CD4-positive, alpha-beta T cell treated with Interleukin-12 subunit alpha and Interleukin-12 subunit beta, for 1 hour (primary cell): ENCODE measurements at regions not wholly inside any gene's neighbourhood (a gene's known extent, or its start where the extent isn't known, plus 50 kb on each side); places are given as distances from the start of the nearest gene placed in this dataset.

Experiments
- DNase-seq: peaks from one replicate; pipeline ENCODE4 v3.0.0-alpha.2; 2020

- DNase-seq, result no peak
Observed at GRCh38 chr20:51216850-51217249, 193.9 kb upstream of the KCNG1 start.

DNA sequence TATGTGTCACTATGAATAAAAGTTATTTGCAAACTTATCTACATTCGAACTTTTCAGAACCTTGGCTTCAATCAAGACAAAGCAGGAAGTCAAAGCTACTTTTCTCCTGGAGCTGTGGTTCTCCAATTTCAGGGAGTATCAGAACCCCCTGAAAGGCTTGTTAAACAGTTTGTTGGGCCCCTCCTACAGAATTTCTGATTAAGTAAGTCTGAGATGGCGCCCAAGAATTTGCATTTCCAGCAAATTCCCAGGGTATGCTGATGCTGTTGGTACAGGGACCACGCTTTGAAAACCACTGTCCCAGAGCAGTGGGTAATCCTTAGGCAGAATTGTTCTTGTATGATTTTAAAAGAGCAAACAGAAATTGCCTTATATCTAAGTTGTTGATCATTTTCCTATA lies 189.9 kb upstream of the KCNG1 start:
- no peak for DNase-seq

- DNase-seq, result no peak
Observed at GRCh38 chr20:51211191-51211590, 188.3 kb upstream of the KCNG1 start.

- DNase-seq, result no peak
Observed at GRCh38 chr20:51210084-51210483, 187.2 kb upstream of the KCNG1 start.

GRCh38 chr20:51208162-51208561 lies 185.3 kb upstream of the KCNG1 start:
- DNase-seq, result no peak

DNA sequence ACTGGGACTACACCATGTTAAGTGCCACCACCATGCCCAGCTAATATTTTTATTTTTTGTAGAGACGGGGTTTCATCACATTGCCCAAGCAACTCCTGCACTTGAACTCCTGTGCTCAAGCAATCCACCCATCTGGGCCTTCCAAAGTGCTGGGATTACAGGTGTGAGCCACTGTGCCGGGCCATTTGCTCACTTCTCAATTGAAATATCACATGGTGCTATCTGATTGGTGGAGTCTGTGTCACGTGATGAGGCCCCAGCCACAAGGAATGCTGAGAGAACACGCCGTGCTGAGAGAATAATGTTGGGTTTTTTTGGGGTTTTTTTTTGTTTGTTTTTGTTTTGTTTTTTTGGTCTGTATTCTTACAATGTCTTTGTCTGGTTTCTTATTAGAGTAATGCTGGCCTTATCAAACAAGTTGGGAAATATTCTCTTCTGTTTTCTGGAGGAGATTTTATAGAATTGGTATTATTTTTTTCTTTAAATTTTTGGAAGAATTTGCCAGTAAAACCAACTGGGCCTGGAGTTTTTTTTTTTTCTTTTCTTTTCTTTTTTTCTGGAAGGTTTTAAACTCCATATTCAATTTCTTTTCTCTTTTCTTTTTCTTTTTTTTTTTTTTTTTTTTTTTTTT lies 183.2 kb upstream of the KCNG1 start:
- no peak for DNase-seq

- no peak for DNase-seq
Observed at GRCh38 chr20:51204794-51205193, 181.9 kb upstream of the KCNG1 start.

DNA sequence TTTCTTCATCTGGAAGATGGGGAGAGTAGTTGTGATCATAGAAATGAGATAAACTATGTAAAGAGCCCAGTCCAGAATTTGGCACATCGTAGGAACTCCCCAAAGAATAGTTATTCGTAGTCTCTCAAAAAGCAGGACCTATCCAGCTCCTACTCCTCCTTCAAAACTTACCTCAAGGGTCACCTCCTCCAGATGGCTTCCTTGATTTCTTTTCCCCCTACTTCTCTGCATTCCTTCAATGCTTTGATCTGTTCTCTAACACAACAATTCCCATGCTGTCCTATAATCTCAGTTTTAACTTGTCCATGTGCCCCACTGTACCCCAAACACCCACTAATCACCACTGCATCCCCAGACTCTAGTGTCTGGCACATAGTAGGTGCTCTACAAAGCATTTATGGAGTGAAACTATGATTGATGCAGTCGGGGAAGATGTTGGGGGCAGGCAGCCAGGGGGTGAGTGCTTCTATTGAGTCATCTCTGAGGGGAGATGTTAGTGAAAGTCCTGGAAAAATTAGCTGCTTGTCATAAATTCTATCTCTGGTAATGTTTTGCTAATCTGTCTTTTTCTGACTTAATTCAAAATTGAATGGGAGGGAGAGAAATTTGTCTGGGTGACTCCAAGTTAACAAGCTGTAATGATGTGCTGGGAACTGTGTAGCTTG lies 181.3 kb upstream of the KCNG1 start:
- DNase-seq, result no peak

- DNase-seq, result no peak
Observed at GRCh38 chr20:51202304-51202703, 179.4 kb upstream of the KCNG1 start.

DNA sequence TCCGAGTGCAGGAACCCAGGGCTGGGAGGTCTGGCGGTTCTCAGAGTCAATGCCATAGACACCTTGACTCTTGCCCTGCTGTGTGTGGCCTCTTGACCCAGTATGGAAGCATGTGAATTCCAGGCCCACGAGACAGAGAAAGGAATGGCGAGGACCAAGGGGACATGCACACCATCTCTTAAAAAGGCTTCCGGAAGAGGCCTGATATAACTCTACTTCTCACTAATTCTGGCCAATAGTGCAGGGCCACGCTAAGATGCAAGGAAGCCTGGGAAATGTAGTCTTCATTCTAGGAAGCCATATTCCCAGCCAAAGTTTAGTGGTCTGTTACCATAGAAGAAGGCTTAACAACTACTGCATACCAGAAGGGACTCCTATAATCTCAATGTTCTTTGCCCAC lies 177.0 kb upstream of the KCNG1 start:
- DNase-seq, result no peak

DNA sequence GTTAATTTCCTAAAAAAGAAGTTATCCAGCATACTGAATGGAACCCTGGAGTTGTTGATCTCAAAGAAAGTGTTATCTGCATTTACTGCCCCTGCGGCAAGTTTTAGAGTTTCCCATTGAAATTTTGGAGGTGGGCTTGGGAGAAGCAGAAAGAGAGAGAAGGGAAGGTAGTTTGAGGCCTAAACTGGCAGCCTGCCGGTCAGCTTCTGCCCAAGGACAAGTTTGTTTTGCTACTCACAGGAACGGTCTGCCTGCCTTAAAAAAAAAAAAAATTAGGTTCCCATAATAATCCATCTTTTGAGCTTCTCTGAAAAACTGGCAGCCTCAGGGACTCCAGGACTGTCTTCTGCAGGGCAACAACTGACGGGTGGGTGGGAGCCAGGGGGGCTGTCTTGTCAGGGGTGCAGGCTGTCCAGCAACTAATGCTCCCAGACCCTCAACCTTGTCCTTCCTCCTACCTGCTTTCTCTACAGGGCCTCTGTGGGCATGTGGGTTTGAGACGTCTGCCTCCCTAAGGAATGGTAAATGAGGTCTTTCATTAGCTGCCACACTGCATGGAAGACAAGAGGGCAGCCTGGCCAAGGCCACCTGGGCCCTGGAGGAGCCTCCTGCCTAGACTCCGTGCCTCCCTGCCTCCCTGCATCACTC lies 176.1 kb upstream of the KCNG1 start:
- DNase-seq, result no peak

GRCh38 chr20:51198238-51198637 lies 175.3 kb upstream of the KCNG1 start:
- DNase-seq, result no peak

- DNase-seq, result no peak
Observed at GRCh38 chr20:51196991-51197651, 174.2 kb upstream of the KCNG1 start.

DNA sequence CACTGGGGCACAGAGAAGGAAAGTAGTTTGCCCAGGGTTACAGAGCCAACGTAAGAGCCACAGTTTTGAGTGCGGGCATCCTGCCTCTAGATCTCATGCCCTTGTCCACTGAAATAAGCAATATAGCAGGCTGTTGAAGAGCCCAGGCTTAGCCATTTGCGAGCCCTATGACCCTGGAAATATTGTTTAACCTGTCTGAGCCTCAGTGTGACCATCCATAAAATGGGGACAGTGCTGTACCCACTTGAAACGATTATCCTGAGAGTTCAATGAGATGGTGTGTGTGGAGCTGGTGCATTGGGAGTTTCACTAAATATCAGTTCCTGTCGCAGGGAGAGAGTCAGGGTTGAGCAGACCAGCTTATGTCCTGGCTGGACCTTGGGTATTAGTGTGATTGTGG lies 173.1 kb upstream of the KCNG1 start:
- no peak for DNase-seq

DNA sequence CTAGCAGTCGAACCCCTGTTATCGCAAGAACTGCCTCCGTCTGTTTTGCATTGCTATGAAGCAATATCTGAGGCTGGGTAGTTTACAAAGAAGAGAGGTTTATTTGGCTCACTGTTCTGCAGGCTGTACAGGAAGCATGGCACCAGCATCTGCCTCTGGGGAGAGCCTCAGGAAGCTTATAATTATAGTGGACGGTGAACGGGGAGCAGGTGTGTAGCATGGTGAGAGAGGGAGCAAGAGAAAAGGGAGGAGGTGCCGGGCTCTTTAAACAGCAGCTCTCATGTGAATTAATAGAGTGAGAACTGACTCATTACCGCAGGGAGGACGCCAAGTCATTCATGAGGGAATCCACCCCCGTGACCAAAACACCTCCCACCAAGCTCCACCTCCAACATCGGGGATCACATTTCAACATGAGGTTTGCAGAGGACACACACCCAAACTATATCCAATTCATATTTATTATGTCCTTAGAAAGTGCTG lies 172.6 kb upstream of the KCNG1 start:
- no peak for DNase-seq

- no peak for DNase-seq
Observed at GRCh38 chr20:51193066-51193772, 170.3 kb upstream of the KCNG1 start.

DNA sequence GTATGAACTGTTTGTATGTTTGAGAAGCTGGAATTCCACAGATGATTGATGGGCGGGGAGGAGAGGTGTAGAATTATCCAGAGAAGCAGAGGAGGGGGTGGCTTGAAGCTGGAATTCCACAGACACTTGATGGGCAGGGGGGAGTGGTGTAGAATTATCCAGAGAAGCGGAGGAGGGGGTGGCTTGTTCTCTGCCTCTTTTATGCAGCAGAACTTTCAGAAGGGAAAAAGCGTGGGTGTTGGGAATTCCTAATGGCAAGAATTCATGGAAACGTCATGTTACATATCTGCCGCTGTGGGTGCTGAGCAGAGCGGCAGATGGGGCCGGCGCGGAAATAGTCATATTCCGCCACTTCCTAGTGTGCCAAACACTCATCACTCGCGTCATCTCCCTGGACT lies 167.9 kb upstream of the KCNG1 start:
- no peak for DNase-seq

DNA sequence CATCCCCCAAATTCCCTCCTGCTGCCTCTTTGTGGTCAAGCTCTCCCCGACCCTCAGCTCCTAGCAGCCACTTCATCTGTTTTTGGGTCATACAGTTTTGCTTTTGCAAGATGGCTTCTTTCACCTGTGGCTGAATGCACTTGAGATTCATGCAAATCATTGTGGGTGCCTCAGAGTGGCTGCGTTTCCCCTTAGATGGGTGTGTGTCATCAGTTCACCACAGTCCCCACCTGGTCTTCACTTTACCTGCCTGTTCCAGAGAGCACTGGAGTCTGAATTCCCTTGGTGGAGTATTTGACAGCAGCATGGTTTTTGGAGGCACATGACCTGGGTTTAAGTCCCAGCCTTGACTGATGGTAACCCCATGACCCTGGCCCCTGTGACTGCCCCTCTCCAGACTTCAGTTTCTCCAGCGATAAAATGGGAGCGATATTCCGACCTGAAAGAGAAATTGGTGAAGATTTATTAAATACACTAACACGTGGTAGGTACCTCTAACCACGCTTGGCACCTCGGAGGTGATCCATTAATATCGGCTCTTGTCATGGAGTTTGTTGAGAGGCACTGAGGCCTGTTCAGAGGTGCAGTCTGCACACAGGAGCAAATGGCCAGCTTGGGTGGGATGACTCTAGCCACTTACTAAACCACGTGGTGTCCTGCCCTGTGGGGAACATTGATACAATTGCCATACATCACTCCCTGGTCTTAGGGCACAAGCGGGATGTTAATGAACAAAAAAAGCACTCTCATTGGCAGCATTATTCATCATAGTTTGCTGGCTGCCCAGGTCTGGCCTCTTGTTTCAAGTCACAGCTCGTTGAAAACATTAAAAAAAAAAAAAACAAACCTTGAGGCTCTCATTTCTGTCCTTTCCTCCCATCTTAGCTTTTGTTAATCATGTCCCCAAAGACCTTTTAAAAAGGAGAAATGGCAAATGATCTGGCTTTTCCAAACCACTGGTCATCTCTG lies 167.2 kb upstream of the KCNG1 start:
- DNase-seq, result no peak

DNA sequence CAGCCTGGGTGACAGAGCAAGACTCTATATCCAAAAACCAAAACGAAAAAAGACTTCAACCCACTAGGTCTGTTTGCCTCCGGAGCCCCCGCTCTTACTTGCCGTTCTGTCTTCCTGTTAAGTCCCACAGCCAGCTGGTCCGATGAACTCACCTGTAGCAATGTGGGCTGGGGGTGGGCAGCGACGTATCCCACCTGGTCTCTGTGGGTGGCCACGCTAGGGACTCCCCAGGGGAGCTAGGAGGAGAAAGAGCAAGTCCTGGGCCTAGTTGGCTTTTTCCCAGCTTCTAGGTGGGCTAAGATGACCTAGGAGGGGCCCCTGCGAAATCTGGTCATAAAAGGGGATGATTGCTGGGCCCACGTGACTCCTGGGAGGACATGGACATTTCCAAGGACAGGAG lies 166.0 kb upstream of the KCNG1 start:
- no peak for DNase-seq

DNA sequence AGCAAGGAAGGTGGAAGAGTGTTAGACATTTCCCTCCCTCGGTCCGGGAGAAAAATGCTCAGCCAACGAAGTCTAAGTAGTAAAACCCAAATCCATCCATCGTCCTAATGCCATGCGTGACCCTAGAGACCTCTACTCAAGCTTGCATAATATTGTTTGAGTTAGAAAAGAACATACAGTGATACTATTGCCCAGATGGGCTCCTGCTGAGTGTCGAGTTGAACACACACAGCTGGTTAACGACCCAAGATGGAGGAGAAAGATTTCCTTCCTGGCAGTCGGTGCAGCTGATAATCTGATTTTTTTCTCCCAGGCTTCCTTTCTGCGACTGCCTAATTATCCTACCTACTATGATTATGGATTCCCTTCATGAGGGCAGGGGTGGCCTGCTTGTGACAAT lies 164.4 kb upstream of the KCNG1 start:
- DNase-seq, result no peak

DNA sequence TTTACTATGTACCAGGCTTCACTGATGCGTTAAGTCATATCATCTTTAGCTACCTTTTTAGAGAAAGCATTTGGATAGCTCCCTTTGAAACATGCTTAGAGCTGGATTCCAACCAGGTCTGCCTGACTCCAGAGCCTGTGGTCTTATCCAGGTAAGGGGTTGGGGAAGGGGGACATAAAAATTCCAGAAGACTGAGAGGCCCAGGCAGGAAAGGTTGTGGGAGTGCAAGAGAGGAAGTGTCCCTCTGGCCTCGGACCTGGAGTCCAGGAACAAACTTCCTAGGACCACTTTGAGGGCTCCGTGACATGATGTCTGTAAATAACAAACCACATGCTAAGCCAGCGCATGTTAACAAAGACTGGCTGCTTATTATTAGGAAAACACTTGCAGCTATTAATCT lies 163.0 kb upstream of the KCNG1 start:
- no peak for DNase-seq

GRCh38 chr20:51185277-51185676 lies 162.4 kb upstream of the KCNG1 start:
- no peak for DNase-seq
